Gastroesophageal sphincter (tissue), 3 donors: ENCODE measurements at regions not wholly inside any gene's neighbourhood (a gene's known extent, or its start where the extent isn't known, plus 50 kb on each side); places are given as distances from the start of the nearest gene placed in this dataset.

ENCODE experiments used
- CTCF ChIP-seq, 4 experiments: fragments of 200-600 bp in 2 of 4; fragments of 450-650 bp in 2 of 4; sonication (generic) in 1 of 4; IDR thresholded peaks; one replicate each; pipeline ENCODE4 v1.5.1; 2017 to 2019; ENCODE audit warnings: antibody characterized with exemption in 4 of 4, mild to moderate bottlenecking in 2 of 4, moderate library complexity in 2 of 4
- EP300 ChIP-seq: sonication (generic); formaldehyde crosslinking; IDR thresholded peaks from one replicate; pipeline ENCODE4 v1.6.1; 2017; ENCODE audit warnings: antibody characterized with exemption, mild to moderate bottlenecking
- POLR2A ChIP-seq, 2 donors: fragments of 450-650 bp; IDR thresholded peaks; one replicate each; pipeline ENCODE4 v1.6.1; 2017; ENCODE audit warnings: antibody characterized with exemption in 2 of 2, mild to moderate bottlenecking in 2 of 2, moderate library complexity in 1 of 2
- POLR2AphosphoS5 ChIP-seq: sonication (generic); formaldehyde crosslinking; IDR thresholded peaks from one replicate; pipeline ENCODE4 v1.6.1; 2017; ENCODE audit warnings: antibody characterized with exemption

- TF ChIP-seq EP300: no peak
- no peak for TF ChIP-seq CTCF (IDR thresholded peaks at IDR 0.05)
- no peak for TF ChIP-seq POLR2A (IDR thresholded peaks at IDR 0.05)
- no peak for TF ChIP-seq POLR2AphosphoS5
These were observed 877.1 kb downstream of the PDCD6IP start for GRCh38 chr3:34675383-34676120.
